HT1080 (cell line): ENCODE measurements at regions not wholly inside any gene's neighbourhood (a gene's known extent, or its start where the extent isn't known, plus 50 kb on each side); places are given as distances from the start of the nearest gene placed in this dataset.

Source experiments
- DNase-seq: peaks from one replicate; pipeline ENCODE4 v3.0.0-alpha.2; 2015; ENCODE audit warnings: low read depth

DNA sequence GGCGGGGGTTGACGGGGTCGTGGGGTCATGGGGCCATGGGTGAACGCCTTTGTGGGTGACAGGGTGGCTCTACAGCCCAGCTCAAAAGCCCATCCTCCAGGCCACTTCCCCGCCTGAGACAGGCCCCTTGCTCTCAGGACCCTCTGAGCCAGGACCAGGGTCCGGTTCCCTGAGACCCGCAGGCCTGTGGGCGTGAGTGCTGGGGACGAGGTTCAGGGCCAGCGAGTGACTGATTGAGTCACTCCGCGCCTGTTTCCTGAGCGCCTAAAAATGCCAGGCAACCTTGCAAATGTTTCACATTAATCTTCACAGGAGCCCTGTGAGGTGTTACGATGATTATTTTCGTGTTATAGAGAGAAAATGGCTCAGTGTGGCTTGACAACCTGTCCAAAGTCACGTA is 97.8 kb downstream of the ZNF674 start:
- DNase-seq, result peak; percentile 12

DNA sequence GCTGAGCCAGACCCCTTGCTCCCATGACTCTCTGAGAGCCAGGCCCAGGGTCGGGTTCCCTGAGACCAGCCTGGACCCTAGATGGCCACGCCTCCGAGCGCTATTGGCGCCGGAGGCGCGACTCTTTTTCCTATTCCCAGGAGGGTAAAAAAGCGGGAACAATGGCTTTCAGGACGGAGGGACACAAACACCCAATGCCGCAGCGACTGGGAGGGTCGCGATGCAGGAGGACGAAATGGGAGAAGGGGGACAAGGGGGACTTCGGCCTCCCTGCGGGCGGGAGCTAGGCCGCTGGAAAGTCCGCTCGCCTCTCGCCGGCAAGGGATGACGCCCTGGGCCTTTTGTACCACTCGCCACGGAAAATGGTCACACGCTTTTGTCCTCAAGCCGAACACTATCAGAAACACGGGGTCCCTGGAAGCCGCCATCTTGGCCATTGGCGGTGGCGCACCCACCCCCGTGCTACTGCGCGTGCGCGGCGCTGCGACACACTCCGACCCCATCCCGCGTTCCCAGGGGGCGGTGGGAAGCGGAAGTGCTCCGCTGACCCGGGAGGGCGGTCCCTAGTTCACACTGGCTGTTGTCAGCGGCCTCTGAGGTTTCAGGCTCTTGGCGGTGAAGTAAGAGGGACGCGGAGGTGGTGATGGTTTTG is 98.4 kb downstream of the ZNF674 start:
- peak; percentile 74 for DNase-seq

DNA sequence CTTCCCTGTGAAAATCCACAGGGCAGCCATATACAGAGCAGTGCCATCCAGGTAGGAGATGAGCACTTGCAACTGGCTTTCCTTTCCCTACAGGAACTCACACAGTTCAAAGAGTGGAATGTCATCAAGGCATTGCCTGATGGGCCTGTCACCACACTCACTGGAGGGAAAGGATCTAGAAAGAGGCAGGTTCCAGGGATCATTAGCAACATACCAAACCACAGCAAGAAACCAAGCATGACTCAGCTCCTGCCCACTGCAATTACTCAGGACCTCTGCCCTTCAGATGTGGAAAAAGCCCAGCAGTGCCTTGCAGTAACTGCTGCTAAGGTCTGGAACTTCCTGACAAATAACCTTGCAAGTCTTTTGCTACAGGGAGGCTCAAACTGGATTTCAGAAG is 101.2 kb downstream of the ZNF674 start:
- DNase-seq, result peak; percentile 94

DNA sequence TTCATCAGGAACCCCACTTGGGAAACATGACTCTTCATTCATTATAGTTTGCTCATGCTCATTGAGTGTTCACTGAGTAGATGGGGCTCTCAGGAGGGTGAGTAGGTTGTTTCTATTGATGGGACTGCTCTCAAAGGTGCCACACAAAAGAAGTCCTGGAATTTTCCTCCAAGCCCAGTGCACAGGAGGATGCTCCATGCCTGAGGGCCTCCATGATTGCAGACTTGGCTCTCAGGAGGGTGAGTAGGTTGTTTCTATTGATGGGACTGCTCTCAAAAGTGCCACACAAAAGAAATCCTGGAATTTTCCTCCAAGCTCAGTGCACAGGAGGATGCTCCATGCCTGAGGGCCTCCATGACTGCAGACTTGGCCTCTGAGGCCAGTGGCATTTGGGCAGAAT is 108.5 kb downstream of the ZNF674 start:
- no peak for DNase-seq

DNA sequence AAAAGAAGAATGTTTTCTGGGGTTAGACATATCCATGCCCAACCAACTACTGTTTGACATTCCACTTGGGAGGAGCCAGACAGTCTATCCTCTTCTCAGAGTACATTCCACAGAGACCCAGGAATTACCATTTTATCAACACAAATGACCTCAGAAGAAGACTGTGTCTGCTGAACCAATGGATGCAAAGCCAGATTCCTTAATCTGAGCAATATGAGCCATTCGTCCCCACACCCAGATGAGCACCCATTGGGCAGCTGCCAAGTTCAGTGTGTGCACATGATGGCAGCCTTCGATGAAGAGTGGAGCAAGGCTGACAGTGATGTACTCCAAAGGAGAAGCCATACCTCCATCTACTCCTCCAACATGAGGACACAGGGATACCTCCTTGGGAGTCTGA is 111.3 kb downstream of the ZNF674 start:
- DNase-seq, result no peak

GRCh38 chrX:46408553-46409407 is 136.4 kb downstream of the ZNF674 start:
- peak; percentile 46 for DNase-seq

DNA sequence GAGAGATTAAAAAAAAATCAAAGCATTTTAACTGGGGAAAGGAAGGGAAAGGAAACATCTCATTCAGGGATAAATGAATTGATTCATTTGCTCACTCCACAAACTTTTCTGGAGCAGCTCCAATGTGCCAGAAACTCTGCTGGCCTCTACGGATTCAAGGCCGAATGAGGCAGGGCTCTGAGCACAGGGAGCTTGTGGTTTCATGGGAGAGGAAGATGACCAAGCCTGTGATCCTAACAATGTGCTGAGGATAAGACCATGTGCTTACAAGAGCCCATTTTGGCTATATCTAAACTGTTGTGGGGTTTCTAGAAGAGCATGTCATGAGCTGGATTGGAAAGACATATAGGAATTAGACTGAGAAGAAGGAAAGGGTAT is 137.5 kb downstream of the ZNF674 start:
- no peak for DNase-seq

- no peak for DNase-seq
Measured at GRCh38 chrX:46407036-46407752, 138.0 kb downstream of the ZNF674 start.

DNA sequence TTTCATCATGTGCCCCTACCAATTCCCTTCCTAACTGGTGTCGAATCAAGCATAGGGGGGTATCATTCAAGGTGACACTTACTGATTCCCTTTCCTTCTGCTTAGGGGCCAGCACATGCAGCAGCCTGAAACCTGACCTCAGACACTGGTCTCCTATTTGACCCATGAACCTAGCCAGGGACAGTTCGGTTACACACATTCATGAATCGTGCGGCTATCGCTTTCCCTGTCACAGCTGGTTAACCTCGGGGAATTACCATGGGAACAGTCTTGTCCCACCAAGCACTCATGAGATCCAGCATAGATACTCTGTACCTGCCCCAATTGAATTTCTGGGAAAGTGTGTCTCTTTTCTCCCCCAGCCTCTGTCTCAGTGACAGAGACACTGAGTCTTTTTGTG is 140.4 kb downstream of the ZNF674 start:
- no peak for DNase-seq

DNA sequence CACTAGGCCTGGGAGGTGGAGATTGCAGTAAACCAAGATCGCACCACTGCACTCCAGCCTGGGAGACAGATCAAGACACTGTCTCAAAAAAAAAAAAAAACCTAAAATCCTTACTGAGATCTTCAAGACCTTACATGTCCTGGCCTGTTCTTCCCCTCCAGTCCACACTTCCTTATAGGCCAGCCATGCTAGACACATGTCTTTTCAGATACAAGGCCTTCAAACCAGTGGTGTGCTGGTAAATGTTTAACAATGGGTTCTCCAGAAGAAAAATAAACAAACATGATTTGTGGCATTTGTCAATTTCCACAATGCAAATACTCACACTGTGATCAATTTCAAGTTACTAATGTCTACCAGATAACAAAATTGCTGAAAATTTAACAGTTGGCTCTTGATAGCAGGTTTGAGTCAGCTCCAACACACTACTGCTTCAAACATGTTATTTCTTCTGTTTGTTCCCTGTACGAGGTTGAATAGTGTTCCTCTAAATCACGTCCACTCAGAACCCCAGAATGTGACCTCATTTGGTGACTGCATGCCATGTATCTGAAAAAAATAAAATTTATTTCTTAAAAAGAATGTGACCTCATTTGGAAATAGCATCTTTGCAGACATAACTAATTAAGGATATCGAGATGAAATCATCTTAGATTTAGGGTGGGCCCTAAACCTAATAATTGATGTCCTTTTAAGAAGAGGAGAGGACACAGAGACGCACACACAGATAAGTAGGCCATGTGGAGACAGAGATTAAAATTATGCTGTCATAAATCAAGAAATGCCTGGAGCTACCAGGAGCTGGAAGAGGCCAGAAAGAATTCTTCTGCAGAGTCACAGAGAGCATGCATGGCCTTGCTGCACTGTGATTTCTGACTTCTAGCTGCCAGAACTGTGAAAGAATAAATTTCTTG is 144.4 kb downstream of the ZNF674 start:
- DNase-seq, result no peak

GRCh38 chrX:46398874-46399273 is 146.3 kb downstream of the ZNF674 start:
- no peak for DNase-seq

DNA sequence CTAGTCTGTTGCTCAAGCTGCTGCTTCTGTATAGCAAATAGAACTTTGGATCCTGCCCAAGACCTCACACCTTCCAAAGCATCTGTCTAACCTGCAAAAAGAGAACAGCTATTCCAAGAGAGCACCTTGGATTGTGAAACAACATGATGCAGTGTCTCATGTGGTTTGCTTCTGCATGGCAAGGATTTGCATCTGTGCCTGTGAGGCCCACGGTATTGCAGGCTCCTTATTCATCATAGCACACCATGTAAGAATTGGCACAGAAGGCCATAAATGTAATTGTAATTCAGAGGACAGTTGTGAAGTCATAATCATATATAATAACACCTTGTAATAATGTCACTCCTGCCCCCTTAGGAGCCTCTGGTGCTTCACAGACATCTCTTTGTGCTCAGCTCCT is 147.1 kb downstream of the ZNF674 start:
- DNase-seq, result no peak

DNA sequence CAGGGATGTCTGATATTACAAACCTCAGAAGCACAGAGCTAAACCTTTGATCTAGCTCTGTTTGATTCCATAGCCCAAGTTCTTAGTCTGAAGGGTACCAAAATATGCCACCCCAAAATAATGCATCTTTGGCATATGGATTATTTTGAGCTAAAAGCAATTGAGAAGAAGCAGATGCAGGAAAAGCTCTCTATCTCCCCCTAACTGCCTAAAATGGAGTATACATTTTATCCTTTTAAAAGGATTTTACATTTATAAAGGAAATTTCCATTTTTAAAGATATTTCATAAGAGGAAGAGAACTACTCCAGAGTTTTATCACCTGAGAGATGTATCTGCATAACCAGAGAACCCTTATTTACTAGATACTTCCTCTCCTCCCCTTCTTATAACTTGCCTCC is 158.7 kb downstream of the ZNF674 start:
- no peak for DNase-seq

DNA sequence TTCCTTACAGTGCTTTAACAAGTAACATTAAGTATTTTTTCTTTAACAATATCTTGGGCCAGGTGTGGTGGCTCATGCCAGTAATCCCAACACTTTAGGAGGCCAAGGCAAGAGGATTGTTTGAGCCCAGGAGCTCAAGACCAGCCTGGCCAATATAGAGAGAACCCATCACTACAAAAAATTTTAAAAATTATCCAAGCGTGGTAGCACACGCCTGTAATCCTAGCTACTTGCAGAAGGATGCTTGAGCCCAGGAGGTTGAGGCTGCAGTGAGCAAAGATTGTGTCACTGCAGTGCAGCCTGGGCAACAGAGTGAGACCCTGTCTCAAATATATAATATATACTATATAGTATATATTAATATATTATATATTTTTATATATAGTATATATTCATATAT is 162.2 kb downstream of the ZNF674 start:
- no peak for DNase-seq

- DNase-seq, result no peak
Measured at GRCh38 chrX:46382595-46382994, 162.6 kb downstream of the ZNF674 start.

- DNase-seq, result no peak
Measured at GRCh38 chrX:46381630-46382029, 163.6 kb downstream of the ZNF674 start.

DNA sequence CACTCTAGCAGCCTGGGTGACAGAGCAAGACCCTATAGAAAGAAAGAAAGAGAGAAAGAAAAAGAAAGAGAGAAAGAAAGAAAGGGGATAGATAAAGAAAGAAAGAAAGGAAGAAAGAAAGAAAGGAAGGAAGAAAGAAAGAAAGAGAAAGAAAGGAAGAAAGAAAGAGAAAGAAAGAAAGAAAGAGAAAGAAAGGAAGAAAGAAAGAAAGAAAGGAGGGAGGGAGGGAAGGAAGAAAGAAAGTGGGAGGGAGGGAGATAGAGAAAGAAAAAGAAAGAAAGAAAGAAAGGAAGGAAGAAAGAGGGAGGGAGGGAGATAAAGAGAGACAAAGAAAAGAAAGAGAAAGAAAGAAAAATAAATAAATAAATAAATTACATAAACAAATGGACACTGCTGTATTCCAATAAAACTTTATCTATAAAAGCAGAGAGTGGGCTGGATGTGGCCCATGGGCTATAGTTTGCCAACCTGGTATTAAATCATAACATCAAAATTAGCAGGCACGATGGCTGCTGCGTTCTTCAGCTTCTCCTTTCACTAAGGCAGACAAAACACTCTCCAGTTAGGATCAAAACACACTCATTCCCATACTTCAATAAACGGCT is 165.0 kb downstream of the ZNF674 start:
- no peak for DNase-seq

DNA sequence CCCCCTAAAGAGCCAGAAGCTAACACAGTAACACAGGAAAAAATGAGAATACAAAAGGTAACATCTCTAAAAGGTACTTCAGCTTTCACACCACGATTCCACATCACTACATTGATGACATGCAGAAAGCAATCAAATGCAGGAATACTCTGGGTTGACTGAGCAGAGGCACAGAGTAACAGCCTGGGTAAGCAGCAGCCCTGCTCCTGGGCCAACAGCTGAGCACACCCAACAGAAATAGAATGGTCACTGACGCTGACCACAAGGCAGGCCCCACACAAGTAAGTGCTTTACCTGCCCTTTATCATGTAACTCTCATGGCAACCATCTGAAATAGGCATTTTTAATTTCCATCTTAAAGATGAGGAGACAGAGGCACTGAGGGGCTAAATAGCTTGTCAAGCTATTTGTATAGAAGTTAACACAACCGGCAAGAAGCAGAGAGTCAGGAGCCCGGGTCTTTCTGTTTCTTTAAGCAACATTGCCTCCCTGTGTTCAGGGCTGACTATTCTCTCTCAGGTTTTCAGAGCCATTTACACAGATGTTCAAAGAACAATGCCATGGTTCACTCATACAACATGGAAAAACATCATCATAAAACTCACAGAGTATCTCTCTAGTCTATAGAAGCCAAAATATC is 168.9 kb downstream of the ZNF674 start:
- peak; percentile 67 for DNase-seq

- DNase-seq, result no peak
Measured at GRCh38 chrX:46375831-46376230, 169.4 kb downstream of the ZNF674 start.

DNA sequence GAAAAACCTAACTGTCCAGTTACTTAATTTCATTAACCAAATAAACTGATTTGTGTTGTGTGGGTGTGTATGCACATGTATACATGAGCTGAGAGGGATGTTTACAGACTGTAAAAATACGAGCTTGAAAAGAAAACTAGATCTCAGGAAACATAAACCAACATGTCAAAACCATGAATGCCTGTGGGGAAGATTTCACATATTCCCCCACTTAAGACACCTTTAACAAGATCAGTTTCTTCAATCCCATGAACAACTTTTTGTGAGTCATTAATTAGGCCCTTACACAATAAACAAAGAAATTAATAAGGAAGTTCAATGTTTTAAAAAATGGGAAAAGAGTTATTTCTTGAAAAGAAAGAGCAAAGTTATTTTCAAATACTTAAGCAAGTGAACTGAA is 170.8 kb downstream of the ZNF674 start:
- DNase-seq, result no peak
